KMS-11 (cell line): ENCODE measurements at regions not wholly inside any gene's neighbourhood (a gene's known extent, or its start where the extent isn't known, plus 50 kb on each side); places are given as distances from the start of the nearest gene placed in this dataset.

Experiments used
- H2AFZ ChIP-seq: fragments of 200-600 bp; sonication (generic); 2 replicates; pipeline ENCODE4 v1.6.1; 2016; ENCODE audit warnings: antibody characterized with exemption, mixed run types, low read depth
- H3K27ac ChIP-seq: fragments of 200-600 bp; sonication (generic); 2 replicates; pipeline ENCODE4 v1.6.1; 2016; ENCODE audit warnings: mild to moderate bottlenecking, mixed run types
- H3K27me3 ChIP-seq: fragments of 200-600 bp; sonication (generic); 2 replicates; pipeline ENCODE4 v1.6.1; 2017; ENCODE audit warnings: mild to moderate bottlenecking, low read depth, mixed run types, moderate library complexity; ENCODE audit not compliant: insufficient read depth
- H3K36me3 ChIP-seq: fragments of 200-600 bp; sonication (generic); 2 replicates; pipeline ENCODE4 v1.6.1; 2017; ENCODE audit warnings: mild to moderate bottlenecking, mixed run types; ENCODE audit not compliant: insufficient read depth
- H3K4me1 ChIP-seq: fragments of 200-600 bp; sonication (generic); 2 replicates; pipeline ENCODE4 v1.6.1; 2016; ENCODE audit warnings: mild to moderate bottlenecking, low read depth, mixed run types; ENCODE audit not compliant: poor library complexity, severe bottlenecking
- H3K4me2 ChIP-seq: fragments of 200-600 bp; sonication (generic); 2 replicates; pipeline ENCODE4 v1.7.0; 2016; ENCODE audit warnings: mild to moderate bottlenecking, mixed run types
- H3K4me3 ChIP-seq: fragments of 200-600 bp; sonication (generic); IDR thresholded peaks from 2 replicates; pipeline ENCODE4 v1.6.1; 2017; ENCODE audit warnings: low read depth, low read length, mixed read lengths; ENCODE audit not compliant: insufficient read depth
- H3K79me2 ChIP-seq: fragments of 200-600 bp; sonication (generic); 2 replicates; pipeline ENCODE4 v1.6.1; 2016; ENCODE audit warnings: low read depth, mixed run types; ENCODE audit not compliant: insufficient read depth
- H3K9ac ChIP-seq: fragments of 200-600 bp; sonication (generic); 2 replicates; pipeline ENCODE4 v1.6.1; 2016; ENCODE audit warnings: mild to moderate bottlenecking, mixed run types
- H4K20me1 ChIP-seq: fragments of 200-600 bp; sonication (generic); 2 replicates; pipeline ENCODE4 v1.6.1; 2016; ENCODE audit warnings: mild to moderate bottlenecking, mixed run types; ENCODE audit not compliant: insufficient read depth
- CTCF ChIP-seq: fragments of 200-600 bp; sonication (generic); conservative IDR thresholded peaks from 2 replicates; pipeline ENCODE4 v1.6.1; 2017; ENCODE audit warnings: low read depth, mild to moderate bottlenecking, antibody characterized with exemption, low read length, moderate library complexity, mixed read lengths

GRCh38 chr17:14594690-14595089 lies 293.8 kb downstream of the HS3ST3B1 start:
- no peak overlapping the region for H3K4me2 ChIP-seq
- H3K4me1 ChIP-seq, result no peaks in the 10 kb centered on the region
- no peak overlapping the region for H3K27ac ChIP-seq
- no peaks in the 10 kb centered on the region for H3K36me3 ChIP-seq
- H3K4me3 ChIP-seq, result no peak overlapping the region
- H4K20me1 ChIP-seq, result no peaks in the 10 kb centered on the region
- no peak overlapping the region for H2AFZ ChIP-seq
- no peaks in the 10 kb centered on the region for H3K79me2 ChIP-seq
- no peak overlapping the region for H3K9ac ChIP-seq
- H3K27me3 ChIP-seq, result no peaks in the 10 kb centered on the region
- no peak for TF ChIP-seq CTCF

- no peak for TF ChIP-seq CTCF
- Histone ChIP-seq H3K36me3 (no peaks in the 10 kb centered on the region), H3K4me1 (no peaks in the 10 kb centered on the region), H4K20me1 (no peaks in the 10 kb centered on the region), H3K27ac (no peak overlapping the region), H3K4me3 (no peak overlapping the region), H3K27me3 (no peaks in the 10 kb centered on the region), H3K79me2 (no peaks in the 10 kb centered on the region), H3K4me2 (no peak overlapping the region), H3K9ac (no peak overlapping the region), H2AFZ (no peak overlapping the region)
Measured at GRCh38 chr17:14593956-14594355, 293.1 kb downstream of the HS3ST3B1 start.

DNA sequence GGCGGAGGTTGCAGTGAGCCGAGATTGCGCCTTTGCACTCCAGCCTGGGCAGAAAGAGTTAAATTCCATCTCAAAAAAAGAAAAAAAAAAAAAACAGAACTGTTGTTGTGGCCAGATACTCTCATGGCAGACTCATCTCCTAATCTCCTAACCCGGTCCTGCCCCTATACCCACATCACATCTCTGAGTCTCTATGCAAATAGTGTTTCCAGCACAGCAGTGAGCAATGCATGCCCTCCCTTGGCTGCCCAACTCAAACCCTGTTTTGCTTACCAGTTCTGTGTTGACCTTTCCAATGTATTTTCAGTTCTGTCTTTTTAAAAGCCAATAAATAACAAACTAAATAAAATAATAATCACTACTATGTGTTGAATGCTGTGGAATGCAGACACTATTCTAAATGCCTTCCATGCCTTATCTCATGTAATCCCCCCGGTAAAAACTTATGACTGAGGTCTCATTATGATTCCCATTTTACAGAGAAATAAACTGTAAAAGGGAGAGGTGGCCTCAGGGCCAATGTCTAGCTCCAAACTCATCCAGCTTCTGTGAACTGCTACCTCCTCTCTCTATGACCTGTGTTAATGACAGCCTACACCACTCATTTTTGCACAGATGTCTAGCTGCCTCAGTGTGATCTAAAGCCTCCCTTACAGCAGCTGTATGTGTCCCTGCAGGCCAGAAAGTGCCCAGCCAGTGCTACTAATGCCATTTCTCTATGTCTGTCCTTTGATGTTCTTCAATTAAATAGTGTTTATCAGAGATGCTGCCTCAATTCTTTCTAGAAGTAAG lies 289.8 kb downstream of the HS3ST3B1 start:
- TF ChIP-seq CTCF, result no peak
- Histone ChIP-seq H3K79me2 (no peaks in the 10 kb centered on the region), H2AFZ (no peak overlapping the region), H3K4me3 (no peak overlapping the region), H3K27ac (no peak overlapping the region), H3K27me3 (no peaks in the 10 kb centered on the region), H3K4me2 (no peak overlapping the region), H3K4me1 (no peaks in the 10 kb centered on the region), H3K9ac (no peak overlapping the region), H3K36me3 (no peaks in the 10 kb centered on the region), H4K20me1 (no peaks in the 10 kb centered on the region)

GRCh38 chr17:14585099-14585498 lies 284.2 kb downstream of the HS3ST3B1 start:
- Histone ChIP-seq H3K79me2 (no peaks in the 10 kb centered on the region), H3K4me2 (no peak overlapping the region), H3K4me3 (no peak overlapping the region), H4K20me1 (no peaks in the 10 kb centered on the region), H3K4me1 (no peaks in the 10 kb centered on the region), H3K27ac (no peak overlapping the region), H3K9ac (no peak overlapping the region), H3K36me3 (no peaks in the 10 kb centered on the region), H2AFZ (no peak overlapping the region), H3K27me3 (no peaks in the 10 kb centered on the region)
- no peak for TF ChIP-seq CTCF
